Thyroid gland (tissue), 4 donors: ENCODE measurements at regions not wholly inside any gene's neighbourhood (a gene's known extent, or its start where the extent isn't known, plus 50 kb on each side); places are given as distances from the start of the nearest gene placed in this dataset.

Experiments
- DNase-seq, 2 donors: peaks; one replicate each; pipeline ENCODE4 v3.0.0-alpha.2; 2019
- H3K27ac ChIP-seq, 3 donors: fragments of 200-600 bp; sonication (generic); 1 replicate in 2 of 3; 2 replicates in 1 of 3; pipeline ENCODE4 v1.5.1; 2016 to 2019; ENCODE audit warnings: mild to moderate bottlenecking in 1 of 3, moderate library complexity in 1 of 3
- H3K27me3 ChIP-seq: fragments of 200-600 bp; sonication (generic); one replicate; pipeline ENCODE4 v1.5.1; 2019
- H3K36me3 ChIP-seq, 2 donors: fragments of 200-600 bp; sonication (generic); one replicate each; pipeline ENCODE4 v1.5.1; 2016 to 2019
- H3K4me1 ChIP-seq, 2 donors: fragments of 200-600 bp; sonication (generic); one replicate each; pipeline ENCODE4 v1.5.1; 2017 to 2019
- H3K4me3 ChIP-seq, 3 donors: fragments of 200-600 bp; sonication (generic); replicated peaks in 1 of 3; 1 replicate in 2 of 3; 2 replicates in 1 of 3; pipeline ENCODE4 v1.5.1; 2016; ENCODE audit warnings: mild to moderate bottlenecking in 1 of 3
- H3K9me3 ChIP-seq: fragments of 200-600 bp; sonication (generic); one replicate; pipeline ENCODE4 v1.5.1; 2017
- POLR2A ChIP-seq, 2 donors: fragments of 450-650 bp; IDR thresholded peaks; one replicate each; pipeline ENCODE4 v1.6.1; 2017; ENCODE audit warnings: antibody characterized with exemption in 2 of 2, mild to moderate bottlenecking in 2 of 2, moderate library complexity in 1 of 2
- WGBS, 2 donors: methylation state at CpG; one replicate each; pipeline ENCODE4 v1.1.5; 2017; 5-methylcytosine and 5-hydroxymethylcytosine counted together
- intact Hi-C: fragments of 100-400 bp; cut with DNase I; formaldehyde crosslinking; loops from one replicate; pipeline ENCODE4 v1.15.1; 2023
- TF ChIP-seq, protein P1 (sequence below), 6 experiments: fragments of 200-600 bp in 3 of 6; fragments of 450-650 bp in 3 of 6; sonication (generic) in 3 of 6; IDR thresholded peaks; one replicate each; pipeline ENCODE4 v1.5.1; 2016 to 2019; ENCODE audit warnings: antibody characterized with exemption in 6 of 6, mild to moderate bottlenecking in 2 of 6, inconsistent platforms in 1 of 6, moderate library complexity in 1 of 6

DNA sequence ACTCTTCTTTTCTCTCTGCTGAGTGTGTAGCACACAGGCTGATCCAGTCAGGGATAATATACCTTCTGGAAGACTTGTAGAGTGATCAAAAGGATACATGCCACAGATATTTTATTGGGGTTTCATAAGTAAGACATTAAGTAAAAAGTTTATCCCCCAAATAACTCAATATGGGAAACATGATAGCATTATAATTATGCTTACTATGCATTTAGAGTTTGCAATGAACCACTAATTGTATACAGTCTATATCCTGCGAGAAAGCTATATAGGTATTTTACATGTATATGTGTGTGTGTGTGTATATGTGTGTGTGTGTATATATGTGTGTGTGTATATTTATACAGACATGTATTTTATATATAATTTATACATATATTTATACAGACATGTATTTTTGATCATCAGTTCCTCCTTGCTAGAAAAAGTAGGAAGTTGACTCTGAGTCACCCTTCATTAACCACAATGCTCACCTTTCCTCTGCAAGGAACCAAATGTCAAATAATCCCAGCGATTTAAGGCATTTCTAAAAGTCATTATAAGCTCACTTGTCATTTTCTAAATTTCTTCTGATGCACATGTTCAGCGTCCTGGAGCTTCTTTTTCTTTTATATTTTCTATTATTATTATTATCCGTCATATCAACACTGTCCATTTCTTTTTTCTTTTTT is 312.5 kb upstream of the OBI1 start:
- no peak for TF ChIP-seq POLR2A (IDR thresholded peaks at IDR 0.05)
- TF ChIP-seq, protein P1, sequence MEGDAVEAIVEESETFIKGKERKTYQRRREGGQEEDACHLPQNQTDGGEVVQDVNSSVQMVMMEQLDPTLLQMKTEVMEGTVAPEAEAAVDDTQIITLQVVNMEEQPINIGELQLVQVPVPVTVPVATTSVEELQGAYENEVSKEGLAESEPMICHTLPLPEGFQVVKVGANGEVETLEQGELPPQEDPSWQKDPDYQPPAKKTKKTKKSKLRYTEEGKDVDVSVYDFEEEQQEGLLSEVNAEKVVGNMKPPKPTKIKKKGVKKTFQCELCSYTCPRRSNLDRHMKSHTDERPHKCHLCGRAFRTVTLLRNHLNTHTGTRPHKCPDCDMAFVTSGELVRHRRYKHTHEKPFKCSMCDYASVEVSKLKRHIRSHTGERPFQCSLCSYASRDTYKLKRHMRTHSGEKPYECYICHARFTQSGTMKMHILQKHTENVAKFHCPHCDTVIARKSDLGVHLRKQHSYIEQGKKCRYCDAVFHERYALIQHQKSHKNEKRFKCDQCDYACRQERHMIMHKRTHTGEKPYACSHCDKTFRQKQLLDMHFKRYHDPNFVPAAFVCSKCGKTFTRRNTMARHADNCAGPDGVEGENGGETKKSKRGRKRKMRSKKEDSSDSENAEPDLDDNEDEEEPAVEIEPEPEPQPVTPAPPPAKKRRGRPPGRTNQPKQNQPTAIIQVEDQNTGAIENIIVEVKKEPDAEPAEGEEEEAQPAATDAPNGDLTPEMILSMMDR (IDR thresholded peaks at IDR 0.05), result no peak
- 81 to 82% methylated on average over 4 of the region's 4 CpGs for WGBS, 2 donors
- Histone ChIP-seq H3K4me3 (no peak overlapping the region), H3K4me1 (no peaks in the 10 kb centered on the region), H3K36me3 (no peaks in the 10 kb centered on the region), H3K27ac (no peak overlapping the region), H3K9me3 (no peaks in the 10 kb centered on the region), H3K27me3 (no peaks in the 10 kb centered on the region)
- DNase-seq, result no peak
- intact Hi-C loops, result no loop called here

DNA sequence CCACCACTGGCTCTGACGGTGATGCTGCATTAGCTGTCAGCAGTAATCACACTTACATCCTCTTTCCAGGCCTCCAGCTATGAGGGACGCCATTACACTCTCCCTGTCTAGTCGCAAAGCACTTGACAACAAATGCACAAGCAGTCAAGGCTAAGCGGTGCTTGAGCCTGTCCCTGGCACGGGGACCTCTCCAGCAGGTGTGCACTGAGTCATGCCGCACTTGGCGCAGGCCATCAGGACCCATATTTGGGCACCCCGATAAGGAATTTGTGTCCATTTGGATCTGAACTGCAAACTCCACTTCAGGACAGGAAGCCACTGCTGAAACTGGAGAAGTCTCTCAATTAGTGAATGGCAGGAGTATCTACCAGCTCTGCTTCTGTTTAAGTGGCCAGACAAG is 301.9 kb upstream of the OBI1 start:
- Histone ChIP-seq H3K9me3 (no peaks in the 10 kb centered on the region), H3K4me1 (no peaks in the 10 kb centered on the region), H3K27me3 (no peaks in the 10 kb centered on the region), H3K27ac (no peak overlapping the region), H3K4me3 (no peak overlapping the region), H3K36me3 (no peaks in the 10 kb centered on the region)
- no peak for DNase-seq
- WGBS, 2 donors, result 42 to 51% methylated on average over 8 of the region's 8 CpGs
- TF ChIP-seq, protein P1 (IDR thresholded peaks at IDR 0.05), result no peak
- TF ChIP-seq POLR2A (IDR thresholded peaks at IDR 0.05), result no peak
- intact Hi-C loops, result no loop called here

DNA sequence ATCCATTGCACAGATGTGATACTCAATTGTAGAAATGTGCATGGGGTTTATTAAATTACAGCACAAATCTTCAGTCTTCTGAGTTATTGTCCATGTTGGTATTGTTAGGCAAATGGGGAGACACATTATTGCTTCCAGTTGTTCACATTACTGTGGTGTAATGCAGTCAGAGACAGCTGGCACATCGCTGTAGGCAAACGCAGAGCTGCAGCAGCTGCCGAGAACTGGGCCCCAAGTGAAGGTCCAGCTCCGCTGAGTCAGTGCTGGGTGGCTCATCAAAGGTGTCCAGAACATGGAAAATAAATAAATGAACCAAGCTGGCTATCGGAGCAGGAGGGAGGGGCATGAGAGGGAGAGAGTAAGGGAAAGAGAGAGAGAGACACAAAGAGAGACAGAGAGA is 299.1 kb upstream of the OBI1 start:
- Histone ChIP-seq H3K4me3 (no peak overlapping the region), H3K36me3 (no peaks in the 10 kb centered on the region), H3K4me1 (no peaks in the 10 kb centered on the region), H3K27ac (no peak overlapping the region), H3K27me3 (no peaks in the 10 kb centered on the region), H3K9me3 (no peaks in the 10 kb centered on the region)
- TF ChIP-seq, protein P1 (IDR thresholded peaks at IDR 0.05), result no peak
- TF ChIP-seq POLR2A (IDR thresholded peaks at IDR 0.05), result no peak
- intact Hi-C loops, result no loop called here
- WGBS, 2 donors, result 72 to 90% methylated on average over 5 of the region's 5 CpGs
- DNase-seq, result no peak

DNA sequence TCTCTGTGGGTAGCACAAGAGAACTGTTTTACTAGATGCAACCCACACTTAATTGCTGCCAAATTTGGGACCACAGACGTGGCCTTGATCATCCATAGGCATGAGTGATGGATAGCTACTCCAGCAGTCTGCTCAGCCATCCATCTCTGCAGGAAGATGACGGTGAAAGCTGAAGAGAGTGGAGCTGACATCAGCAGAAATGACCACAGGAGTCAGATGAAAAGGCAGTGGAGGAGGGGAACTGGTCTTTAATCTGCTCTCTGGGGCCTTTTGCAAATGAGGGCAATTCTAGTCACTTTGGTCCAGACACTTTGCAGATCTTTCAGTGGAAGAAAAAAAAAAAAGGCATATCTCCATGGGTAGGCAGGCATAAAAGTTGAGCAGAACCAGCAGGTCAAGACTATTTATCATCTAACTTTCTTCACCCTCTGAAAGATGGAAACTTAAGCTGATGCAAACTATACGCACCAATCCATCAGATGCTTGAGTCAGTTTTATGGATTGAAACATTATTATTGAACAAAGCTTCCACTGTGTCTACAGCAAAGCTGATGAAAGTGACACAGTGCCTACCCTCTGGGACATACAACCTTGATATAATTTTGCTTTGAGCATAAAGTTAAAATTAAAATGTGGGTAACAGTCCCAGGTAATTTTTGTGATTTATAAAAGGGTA is 281.6 kb upstream of the OBI1 start:
- H3K27me3 ChIP-seq, result no peaks in the 10 kb centered on the region
- intact Hi-C loops, result no loop called here
- H3K9me3 ChIP-seq, result no peaks in the 10 kb centered on the region
- 37% methylated on average over 3 of the region's 3 CpGs for WGBS, 2 donors
- no peak for DNase-seq
- no peak overlapping the region for H3K27ac ChIP-seq
- H3K36me3 ChIP-seq, result no peaks in the 10 kb centered on the region
- no peak overlapping the region for H3K4me3 ChIP-seq
- no peak for TF ChIP-seq POLR2A (IDR thresholded peaks at IDR 0.05)
- no peaks in the 10 kb centered on the region for H3K4me1 ChIP-seq

DNA sequence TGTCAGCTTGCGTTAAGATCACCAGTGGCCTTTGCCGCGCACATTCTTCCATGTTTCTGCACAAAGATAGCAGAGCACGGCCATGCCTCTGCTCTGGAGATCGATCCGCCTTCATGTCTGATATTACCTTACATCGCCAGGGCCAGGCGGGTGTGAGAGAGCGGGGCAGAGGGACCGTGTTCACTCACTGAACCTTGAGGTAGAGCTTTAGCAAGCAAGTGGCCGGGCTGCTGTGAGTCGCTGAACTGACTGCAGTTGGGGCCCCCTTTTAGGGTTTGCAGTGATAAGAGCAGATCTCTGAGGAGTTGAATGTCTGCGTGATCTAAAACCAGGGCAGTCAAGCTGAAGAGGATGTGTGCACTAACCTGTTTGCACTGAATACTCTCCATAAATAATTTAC is 275.4 kb upstream of the OBI1 start:
- Histone ChIP-seq H3K4me3 (no peak overlapping the region), H3K4me1 (no peaks in the 10 kb centered on the region), H3K9me3 (no peaks in the 10 kb centered on the region), H3K36me3 (no peaks in the 10 kb centered on the region), H3K27me3 (no peaks in the 10 kb centered on the region), H3K27ac (no peak overlapping the region)
- WGBS, 2 donors, result 74 to 78% methylated on average over 13 of the region's 13 CpGs
- intact Hi-C loops, result no loop called here
- TF ChIP-seq, protein P1 (IDR thresholded peaks at IDR 0.05), result no peak
- DNase-seq, result no peak
